ENCODE measurements at regions not wholly inside any gene's neighbourhood (a gene's known extent, or its start where the extent isn't known, plus 50 kb on each side); places are given as distances from the start of the nearest gene placed in this dataset.

GRCh38 chr10:128816726-128817125 is 650.3 kb upstream of the MGMT start:
- no peak for TF ChIP-seq EZH2 (IDR thresholded peaks at IDR 0.05; ENCODE audit: borderline replicate concordance, low read depth, low read length, severe bottlenecking)
- TF ChIP-seq CTCF (IDR thresholded peaks at IDR 0.05; ENCODE audit: borderline replicate concordance, extremely low read depth, low read length, poor library complexity, severe bottlenecking) = no peak
